Bone marrow (tissue), 2 donors: ENCODE measurements at regions not wholly inside any gene's neighbourhood (a gene's known extent, or its start where the extent isn't known, plus 50 kb on each side); places are given as distances from the start of the nearest gene placed in this dataset.
"Not testable (repeated sequence)": the region's sequence is repeated elsewhere in the genome, so short reads cannot be mapped to it uniquely, and the experiment has no call there.

Source experiments
- DNase-seq, 2 donors: peaks; one replicate each; lab custom pipeline; 2025; lab: John Stamatoyannopoulos, UW

DNA sequence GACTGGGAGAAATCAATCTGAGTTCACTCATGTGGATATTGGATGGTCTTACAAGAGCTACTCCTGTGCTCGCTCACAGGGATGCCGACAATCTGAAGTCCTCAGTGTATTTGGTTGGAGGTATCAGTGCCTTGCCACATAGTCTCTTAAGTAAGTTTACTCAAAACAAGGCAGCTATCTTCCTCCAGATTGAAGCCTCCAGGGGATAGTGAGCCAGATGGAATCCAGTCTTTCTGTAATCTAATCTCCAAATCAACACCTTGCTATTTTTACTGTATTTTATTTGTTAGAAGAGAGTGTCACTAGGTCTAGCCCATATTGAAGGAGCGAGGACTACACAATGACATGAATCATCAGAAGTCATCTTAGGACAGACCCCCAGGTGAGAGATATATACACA is 456.6 kb upstream of the POT1 start:
- no peak for DNase-seq

DNA sequence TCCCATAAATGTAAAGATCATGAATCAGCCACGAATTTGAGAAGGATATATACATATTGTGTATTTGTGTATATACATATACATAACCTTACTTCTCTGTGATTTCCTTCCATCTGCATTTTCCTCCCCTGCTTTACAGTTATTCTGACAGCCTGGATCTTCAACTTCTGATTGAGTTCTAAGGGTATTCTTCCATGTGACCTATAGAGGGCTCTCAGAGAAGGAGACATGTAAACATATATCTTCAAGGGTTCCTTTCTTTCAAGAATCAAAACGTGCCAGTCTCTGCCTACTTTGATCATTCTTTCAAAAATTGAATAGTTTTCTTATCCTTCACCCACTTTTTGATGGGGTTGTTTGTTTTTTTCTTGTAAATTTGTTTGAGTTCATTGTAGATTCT is 453.7 kb upstream of the POT1 start:
- peak in 1 of 2 donors; percentile 23 for DNase-seq

DNA sequence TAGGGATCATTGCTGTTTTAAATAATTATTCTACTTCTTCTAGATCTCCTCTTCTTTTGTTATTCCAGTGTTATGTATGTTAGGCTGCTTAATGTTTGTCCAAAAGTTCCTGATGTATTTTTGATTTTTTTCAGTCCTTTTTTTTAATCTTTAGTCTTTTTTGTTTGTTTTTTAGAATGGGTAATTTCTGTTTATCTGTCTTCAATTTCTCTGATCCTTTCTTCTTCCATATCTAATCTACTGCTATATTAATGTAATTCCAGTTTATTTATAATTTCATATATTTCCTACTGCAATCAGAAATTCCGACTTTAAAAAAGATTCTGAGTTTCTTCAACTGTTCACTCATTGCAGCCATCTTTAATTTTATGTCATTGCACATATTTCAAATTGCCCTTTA is 452.8 kb upstream of the POT1 start:
- DNase-seq: no peak

DNA sequence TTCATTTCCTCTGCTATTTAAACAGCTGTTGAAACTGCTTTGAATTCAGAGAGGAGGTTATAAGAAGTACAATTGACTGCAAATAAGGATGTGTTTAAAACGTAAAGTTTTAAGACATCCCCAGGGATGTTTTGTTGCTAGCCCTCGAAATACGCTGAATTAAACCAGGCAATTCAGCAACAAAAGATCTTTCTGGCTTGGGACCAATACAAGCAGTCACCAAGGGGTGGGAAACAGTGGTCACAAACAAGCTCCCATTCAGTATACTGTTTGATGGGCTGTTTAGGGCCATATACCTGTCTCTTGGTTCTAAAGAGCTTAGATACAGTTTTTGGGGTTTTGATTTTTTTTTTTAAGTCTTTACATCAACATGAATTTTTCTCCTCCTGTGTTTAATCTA is 446.3 kb upstream of the POT1 start:
- no peak for DNase-seq

DNA sequence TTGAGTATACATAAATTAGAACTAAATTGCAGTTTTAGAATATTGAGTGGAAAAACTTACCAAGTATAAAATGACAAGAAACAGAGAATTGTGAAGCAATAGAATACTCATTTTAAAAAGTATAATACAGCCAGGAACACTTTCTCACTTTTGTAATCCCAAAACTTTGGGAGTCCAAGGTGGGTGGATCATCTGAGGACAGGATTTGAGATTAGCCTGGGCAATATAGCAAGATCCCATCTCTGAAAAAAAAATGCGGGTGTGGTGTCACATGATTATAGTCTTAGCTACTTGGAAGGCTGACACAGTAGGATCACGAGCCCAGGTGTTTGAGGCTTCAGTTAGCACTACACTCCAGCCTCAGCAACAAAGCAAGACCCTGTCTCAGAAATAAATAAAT is 440.9 kb upstream of the POT1 start:
- DNase-seq: no peak

DNA sequence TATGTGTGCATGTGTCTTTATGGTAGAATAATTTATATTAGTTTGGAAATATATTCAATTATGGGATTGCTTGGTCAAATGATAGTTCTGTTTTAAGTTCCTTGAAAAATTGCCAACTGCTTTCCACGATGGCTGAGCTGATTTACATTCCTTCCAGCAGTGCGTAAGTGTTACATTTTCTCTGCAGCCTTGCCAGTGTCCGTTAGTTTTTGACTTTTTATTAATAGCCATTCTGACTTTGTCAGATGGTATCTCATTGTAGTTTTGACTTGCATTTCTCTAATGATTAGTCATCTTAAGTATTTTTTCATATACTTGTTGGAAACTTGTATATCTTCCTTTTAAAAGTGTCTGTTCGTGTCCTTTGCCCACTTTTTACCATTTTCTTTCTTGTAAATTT is 434.2 kb upstream of the POT1 start:
- DNase-seq: no peak

DNA sequence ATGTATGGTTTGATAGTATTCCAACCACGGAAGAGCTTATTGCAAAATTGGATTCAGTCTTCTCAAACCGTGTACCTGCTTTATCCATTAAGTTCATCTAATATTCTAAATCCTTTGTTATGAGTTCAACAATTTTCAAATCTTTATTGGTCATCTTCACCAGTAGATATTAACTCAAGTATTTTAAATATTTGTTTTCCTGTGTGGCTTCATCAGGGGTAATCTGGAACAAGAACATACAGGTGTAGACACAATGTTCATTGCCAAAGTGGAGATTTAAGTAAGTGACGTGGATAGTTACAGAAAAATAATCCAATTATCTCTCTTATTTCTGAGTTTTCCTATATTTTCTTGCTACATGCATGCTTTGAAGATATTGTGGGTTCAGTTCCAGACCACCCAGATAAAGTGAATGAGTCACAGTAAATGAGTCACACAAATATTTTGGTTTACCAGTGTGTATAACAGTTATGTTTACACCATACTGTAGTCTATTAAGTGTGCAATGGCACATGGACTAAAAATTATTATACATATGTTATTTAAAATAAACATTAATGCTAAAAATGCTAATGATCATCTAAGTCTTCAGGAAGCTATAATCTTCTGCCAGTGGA is 429.0 kb upstream of the POT1 start:
- DNase-seq: no peak

DNA sequence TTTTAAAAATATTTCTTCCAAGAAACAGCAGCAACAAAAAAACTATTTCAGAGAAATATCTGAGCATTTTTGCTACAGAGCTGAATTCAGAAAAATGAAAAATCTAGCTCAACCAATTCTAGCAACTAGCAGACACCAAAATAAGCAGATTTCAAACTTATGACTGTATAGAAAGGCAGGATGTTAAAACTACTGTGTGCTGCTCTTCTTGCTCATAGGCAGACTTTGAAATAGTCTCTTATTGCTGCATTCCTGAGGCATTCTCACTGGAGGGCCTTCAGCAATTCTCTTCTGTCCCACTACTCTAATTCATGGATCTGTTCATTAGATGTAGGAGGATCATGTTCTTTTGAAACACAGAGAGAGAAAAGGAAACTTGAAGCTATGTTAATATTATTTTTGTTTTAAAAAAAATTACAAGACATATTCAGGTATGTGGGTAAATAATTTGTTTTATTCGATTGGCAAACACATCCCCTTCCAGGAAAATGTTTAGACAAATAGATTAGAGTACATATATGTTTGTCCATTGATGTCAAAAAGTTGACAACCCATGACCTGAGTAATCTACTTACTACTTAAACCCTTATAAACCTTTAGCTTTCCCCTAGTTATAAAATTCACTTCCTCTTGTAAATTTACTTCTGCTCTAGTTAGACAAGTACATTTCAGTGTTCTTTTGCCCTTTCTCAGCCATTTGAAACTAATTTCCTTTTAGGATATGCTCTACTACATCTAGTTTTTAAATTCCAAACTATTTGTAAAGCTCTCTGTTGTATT is 428.2 kb upstream of the POT1 start:
- no peak for DNase-seq

DNA sequence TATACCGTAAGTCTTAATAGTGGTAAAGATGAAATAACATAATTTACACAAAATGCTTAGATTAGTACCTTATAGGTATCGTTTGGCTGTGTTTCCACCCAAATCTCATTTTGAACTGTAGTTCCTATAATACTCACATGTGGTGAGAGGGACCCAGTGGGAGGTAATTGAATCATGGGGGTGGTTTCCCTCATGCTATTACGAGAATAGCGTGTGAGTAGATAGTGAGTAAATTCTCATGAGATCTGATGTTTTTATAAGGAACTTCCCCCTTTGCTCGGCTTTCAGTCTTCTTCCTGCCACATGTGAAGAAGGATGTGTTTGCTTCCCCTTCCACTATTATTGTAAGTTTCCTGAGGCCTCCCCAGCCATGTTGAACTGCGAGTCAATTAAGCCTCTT is 426.3 kb upstream of the POT1 start:
- peak in 1 of 2 donors; percentile 90 for DNase-seq

DNA sequence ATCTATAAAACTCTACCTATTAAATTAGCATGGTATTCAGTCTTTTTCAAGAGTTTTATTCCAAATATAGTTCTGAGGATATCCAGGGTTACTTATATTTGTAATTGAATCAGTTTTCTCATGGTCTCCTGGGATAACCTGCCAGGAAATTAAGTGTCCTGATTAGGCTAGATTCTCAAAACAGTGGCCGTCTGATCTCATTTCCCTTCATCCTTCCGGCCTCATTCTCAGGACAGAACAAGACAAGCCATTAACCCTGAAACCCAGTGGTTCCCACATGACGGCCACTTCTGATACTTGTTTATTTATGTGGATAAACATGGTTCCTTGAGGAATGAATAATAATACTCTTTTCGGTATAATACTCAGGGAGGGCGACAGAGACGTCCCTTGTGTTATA is 417.6 kb upstream of the POT1 start:
- DNase-seq: no peak

DNA sequence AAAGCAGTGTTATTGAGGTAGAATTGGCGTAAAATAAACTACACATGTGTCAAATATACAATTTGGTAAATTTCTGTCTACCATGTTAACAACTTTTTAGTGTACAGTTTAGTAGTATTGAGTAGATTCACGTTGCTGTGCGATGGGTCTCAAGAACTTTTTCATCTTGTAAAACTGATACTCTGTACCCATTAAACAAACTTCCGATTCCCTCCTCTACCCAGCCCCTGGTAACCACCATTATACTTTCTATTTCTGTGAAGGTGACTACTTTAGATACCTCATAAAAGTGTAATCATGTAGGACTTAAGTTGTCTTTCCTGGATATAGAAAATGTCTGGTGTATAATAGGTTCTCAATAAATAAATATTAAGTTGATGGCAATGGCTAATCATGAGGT is 408.5 kb upstream of the POT1 start:
- no peak for DNase-seq

DNA sequence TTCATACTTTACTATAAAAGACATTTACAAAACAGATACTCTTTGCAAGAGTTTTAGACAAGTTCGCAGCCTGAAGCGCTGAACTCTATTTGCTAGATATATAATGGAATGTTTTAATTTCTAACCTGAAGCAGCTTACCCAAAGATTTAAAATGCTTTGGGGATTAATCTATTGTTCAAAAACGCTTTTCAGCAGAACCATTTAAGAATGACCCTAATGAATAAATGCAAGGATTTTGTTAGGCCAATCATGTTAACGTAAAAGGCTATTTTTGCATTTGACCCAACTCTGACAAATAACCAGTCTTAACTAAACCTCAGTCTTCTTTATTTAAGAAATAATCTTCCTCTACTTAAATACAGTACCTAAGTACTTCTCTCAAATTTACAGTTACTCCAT is 406.7 kb upstream of the POT1 start:
- DNase-seq: no peak

DNA sequence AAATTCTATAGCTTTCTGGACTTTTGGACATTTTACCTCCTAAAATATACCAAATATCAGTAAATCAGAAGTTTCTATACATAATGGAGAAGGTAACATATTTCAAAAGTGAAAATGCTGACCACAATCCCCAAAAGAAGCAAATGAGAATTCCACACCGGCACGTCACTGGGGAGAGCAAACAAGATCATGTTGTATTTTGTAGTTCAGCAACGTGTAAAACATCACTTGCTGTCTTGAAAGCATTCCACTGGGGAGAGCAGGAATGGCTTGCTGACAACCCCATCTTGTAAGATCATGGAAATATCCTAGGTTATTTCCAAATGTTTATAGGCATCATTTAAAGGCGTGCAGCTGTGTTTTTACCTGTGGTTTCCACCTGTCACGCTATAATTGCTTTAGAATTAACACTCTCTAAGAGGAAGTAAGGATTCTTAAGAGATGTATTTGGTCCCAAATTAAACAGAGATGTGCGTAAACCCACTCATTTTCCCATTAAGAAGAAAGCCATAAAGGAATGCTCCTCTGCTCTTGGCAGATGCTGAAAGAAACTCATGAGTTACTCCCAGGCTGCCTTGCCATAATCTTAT is 397.1 kb upstream of the POT1 start:
- no peak for DNase-seq

DNA sequence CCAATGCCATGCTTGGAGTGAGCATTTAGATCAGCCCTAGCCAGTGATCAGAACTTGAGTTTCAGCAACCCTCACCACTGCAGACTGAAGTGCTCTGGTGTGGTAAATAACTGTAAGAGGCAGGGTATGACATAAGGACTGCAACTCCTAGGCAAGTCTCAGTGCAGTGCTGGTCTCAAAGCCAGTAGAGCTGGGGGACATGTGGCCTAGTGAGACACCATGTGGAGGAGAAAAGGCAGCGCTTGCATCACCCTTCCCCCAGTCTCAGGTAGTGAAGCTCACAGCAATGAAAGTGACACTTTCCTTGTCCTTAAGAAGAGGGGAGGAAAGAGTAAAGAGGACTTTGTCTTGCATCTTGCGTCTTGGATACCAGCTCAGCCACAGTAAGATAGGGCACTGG is 386.8 kb upstream of the POT1 start:
- no peak for DNase-seq

DNA sequence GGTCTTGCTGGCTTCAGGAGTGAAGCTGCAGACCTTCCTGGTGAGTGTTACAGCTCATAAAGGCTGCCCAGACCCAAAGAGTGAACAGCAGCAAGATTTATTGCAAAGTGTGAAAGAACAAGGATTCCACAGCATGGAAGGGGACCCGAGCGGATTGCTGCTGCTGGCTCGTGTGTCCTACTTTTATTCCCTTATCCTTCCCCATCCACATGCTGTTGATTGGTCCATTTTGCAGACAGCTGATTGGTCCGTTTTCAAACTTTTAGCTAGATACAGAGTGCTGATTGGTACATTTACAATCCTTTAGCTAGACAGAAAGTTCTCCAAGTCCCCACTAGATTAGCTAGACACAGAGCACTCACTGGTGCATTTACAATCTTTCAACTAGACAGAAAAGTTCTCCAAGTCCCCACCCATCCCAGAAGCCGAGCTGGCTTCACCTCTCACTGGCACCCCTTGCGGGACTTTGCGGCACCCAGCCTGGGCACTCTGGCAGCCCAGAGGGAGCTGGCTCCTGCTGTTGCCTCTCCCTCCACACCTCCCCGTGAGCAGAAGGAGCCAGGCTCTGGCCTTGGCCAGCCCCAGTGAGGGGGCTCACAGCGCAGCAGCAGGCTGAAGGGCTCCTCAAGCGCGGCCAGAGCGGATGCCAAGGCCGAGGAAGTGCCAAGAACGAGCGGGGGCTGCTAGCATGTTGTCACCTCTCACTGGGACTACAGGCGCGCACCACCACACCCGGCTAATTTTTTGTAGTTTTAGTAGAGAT is 369.6 kb upstream of the POT1 start:
- DNase-seq: no peak

DNA sequence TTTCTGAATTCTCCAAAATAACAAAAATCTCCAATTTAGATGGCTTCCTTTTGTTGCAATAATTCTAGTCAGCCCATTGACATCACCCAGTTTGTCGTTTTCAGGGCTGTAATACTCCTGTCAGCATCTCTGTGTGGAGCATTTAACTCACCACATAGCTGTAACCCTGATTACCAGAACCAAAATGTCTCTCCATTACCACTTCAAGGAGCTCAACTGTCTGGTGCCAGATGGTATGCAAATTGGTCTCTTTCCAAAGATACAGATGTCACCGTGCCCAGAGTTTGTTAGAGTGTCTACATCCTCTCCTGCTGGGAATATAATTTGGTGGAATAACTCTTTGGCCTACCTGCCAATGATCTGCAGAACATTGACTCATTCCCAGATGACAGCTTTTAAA is 350.3 kb upstream of the POT1 start:
- no peak for DNase-seq

DNA sequence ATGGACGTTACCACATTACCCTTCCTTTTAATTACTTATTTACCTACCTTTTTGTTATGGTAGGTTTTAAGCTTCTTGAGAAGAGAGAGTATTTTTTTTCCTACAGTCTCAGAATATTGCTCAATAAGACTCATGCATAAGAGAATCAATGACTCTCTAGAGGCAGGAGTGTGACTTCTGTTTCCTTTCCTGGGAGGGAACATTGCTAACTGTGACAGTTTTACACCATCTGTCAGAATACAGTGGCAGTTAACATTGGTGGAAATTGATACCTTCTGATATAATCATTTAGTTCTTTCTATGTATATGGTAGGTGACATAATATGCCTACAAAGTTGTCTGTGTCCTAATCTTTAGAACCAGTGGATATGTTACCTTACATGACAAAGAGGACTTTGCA is 348.7 kb upstream of the POT1 start:
- DNase-seq: no peak

DNA sequence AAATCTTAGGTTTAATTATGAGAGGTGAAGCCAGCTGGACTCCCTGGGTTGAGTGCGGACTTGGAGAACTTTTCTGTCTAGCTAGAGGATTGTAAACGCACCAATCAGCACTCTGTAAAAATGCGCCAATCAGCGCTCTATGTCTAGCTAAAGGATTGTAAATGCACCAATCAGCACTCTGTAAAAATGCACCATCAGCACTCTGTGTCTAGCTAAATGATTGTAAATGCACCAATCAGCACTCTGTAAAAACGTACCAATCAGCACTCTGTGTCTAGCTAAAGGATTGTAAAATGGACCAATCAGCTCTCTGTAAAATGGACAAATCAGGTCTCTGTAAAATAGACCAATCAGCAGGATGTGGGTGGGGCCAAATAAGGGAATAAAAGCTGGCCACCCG is 345.1 kb upstream of the POT1 start:
- not testable (repeated sequence) for DNase-seq

DNA sequence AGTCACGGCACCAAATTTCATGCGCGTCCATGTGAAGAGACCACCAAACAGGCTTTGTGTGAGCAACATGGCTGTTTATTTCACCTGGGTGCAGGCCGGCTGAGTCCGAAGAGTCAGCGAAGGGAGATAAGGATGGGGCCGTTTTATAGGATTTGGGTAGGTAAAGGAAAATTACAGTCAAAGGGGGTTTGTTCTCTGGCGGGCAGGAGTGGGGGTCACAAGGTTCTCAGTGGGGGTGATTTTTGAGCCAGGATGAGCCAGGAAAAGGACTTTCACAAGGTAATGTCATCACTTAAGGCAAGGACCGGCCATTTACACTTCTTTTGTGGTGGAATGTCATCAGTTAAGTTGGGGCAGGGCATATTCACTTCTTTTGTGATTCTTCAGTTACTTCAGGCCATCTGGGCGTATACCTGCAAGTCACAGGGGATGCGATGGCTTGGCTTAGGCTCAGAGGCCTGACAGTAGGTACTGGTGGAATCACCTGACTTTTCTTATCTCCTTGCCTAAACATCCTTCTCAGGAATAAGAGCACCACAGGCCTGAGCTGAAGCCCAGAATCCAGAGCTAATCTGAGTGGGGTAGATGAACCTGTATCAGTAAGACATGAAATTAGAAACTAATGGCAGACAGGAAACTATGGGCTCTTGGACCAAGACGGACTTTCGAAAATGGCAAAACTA is 334.7 kb upstream of the POT1 start:
- DNase-seq: not testable (repeated sequence)

DNA sequence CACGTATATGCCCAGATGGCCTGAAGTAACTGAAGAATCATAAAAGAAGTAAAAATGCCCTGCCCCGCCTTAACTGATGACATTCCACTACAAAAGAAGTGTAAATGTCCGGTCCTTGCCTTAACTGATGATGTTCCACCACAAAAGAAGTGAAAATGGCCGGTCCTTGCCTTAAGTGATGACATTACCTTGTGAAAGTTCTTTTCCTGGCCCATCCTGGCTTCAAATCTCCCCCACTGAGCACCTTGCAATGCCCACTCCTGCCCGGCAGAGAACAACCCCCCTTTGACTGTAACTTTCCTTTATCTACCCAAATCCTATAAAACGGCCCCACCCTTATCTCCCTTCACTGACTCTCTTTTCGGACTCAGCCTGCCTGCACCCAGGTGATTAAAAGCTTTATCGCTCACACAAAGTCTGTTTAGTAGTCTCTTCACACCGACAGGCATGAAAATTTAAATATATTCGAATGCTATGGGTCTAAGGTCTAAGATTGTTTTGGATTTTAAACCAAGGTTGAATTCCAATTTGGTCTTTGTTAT is 329.3 kb upstream of the POT1 start:
- not testable (repeated sequence) for DNase-seq

DNA sequence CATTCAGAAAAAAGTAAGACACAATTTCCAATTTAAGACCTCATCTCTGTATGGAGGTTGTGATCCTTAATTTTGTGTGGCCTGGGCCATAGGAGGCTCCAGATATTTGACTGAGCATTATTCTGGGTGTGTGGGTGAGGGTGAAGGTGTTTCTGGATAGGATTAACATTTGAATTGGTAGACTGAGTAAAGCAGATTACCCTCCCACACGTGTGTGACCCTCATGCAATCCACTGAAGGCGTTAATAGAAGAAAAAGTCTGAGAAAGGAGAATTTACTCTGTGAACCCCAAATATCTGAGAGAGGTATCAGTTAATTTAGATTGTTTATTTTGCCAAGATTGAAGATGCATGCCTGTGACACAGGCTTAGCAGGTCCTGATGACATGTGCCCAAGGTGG is 328.0 kb upstream of the POT1 start:
- no peak for DNase-seq

DNA sequence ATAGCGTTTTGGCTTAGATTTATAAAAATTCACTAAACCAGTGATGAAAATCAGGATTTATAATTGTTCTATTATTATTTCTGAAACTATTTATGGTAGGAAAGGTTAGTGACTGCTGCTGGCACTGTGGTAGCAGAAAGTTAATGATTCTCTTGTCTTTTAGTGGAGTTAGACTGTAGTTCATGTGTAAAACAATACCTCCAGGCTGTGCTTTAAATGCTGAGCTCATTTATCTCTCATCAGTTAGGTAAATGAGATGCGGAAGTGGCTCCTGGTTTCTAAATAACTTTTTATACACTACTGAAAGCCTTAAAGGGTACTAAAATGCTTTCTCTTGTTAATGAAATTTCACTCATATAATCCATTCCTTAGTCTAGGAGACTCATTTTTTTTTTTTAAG is 326.8 kb upstream of the POT1 start:
- DNase-seq: no peak
